ENCODE measurements at regions not wholly inside any gene's neighbourhood (a gene's known extent, or its start where the extent isn't known, plus 50 kb on each side); places are given as distances from the start of the nearest gene placed in this dataset.

GRCh38 chr9:135287627-135288026 lies 192.0 kb upstream of the PPP1R26 start:
- peak; percentile 83 for DNase-seq (ENCODE audit: low spot score)
- Mint-ChIP-seq H3K4me3 (ENCODE audit: unreplicated experiment) (no peak overlapping the region), H3K36me3 (ENCODE audit: low read depth) (no peaks in the 10 kb centered on the region), H3K4me1 (ENCODE audit: low read depth) (no peaks in the 10 kb centered on the region), H3K27me3 (ENCODE audit: low read depth) (peaks cover 30% of the 10 kb centered on the region), H3K9me3 (ENCODE audit: low read depth) (no peaks in the 10 kb centered on the region), H3K27ac (ENCODE audit: unreplicated experiment) (no peak overlapping the region)
- no peak for TF ChIP-seq CTCF (IDR thresholded peaks at IDR 0.05)

GRCh38 chr9:135288054-135288453 lies 191.5 kb upstream of the PPP1R26 start:
- Mint-ChIP-seq H3K36me3 (ENCODE audit: low read depth) (no peaks in the 10 kb centered on the region), H3K27me3 (ENCODE audit: low read depth) (peaks cover 29% of the 10 kb centered on the region), H3K4me3 (ENCODE audit: unreplicated experiment) (no peak overlapping the region), H3K9me3 (ENCODE audit: low read depth) (no peaks in the 10 kb centered on the region), H3K4me1 (ENCODE audit: low read depth) (no peaks in the 10 kb centered on the region), H3K27ac (ENCODE audit: unreplicated experiment) (no peak overlapping the region)
- no peak for TF ChIP-seq CTCF (IDR thresholded peaks at IDR 0.05)
- peak; percentile 41 for DNase-seq (ENCODE audit: low spot score)

GRCh38 chr9:135289081-135289491 lies 190.5 kb upstream of the PPP1R26 start:
- Mint-ChIP-seq H3K36me3 (ENCODE audit: low read depth) (no peaks in the 10 kb centered on the region), H3K27ac (ENCODE audit: unreplicated experiment) (no peak overlapping the region), H3K4me1 (ENCODE audit: low read depth) (no peaks in the 10 kb centered on the region), H3K27me3 (ENCODE audit: low read depth) (peaks cover 25% of the 10 kb centered on the region), H3K9me3 (ENCODE audit: low read depth) (no peaks in the 10 kb centered on the region), H3K4me3 (ENCODE audit: unreplicated experiment) (no peak overlapping the region)
- DNase-seq (ENCODE audit: low spot score) = peak; percentile 61
- TF ChIP-seq CTCF (IDR thresholded peaks at IDR 0.05) = no peak

- H3K27me3 Mint-ChIP-seq (ENCODE audit: low read depth) = peaks cover 25% of the 10 kb centered on the region
- TF ChIP-seq CTCF (IDR thresholded peaks at IDR 0.05) = no peak
- H3K9me3 Mint-ChIP-seq (ENCODE audit: low read depth) = no peaks in the 10 kb centered on the region
- no peaks in the 10 kb centered on the region for H3K36me3 Mint-ChIP-seq (ENCODE audit: low read depth)
- no peak overlapping the region for H3K4me3 Mint-ChIP-seq (ENCODE audit: unreplicated experiment)
- no peak overlapping the region for H3K27ac Mint-ChIP-seq (ENCODE audit: unreplicated experiment)
- peak; percentile 39 for DNase-seq (ENCODE audit: low spot score)
- H3K4me1 Mint-ChIP-seq (ENCODE audit: low read depth) = no peaks in the 10 kb centered on the region
Measured at GRCh38 chr9:135290086-135290485, 189.5 kb upstream of the PPP1R26 start.

- Mint-ChIP-seq H3K4me3 (ENCODE audit: unreplicated experiment) (no peak overlapping the region), H3K9me3 (ENCODE audit: low read depth) (no peaks in the 10 kb centered on the region), H3K27me3 (ENCODE audit: low read depth) (peaks cover 29% of the 10 kb centered on the region), H3K4me1 (ENCODE audit: low read depth) (no peaks in the 10 kb centered on the region), H3K27ac (ENCODE audit: unreplicated experiment) (no peak overlapping the region), H3K36me3 (ENCODE audit: low read depth) (no peaks in the 10 kb centered on the region)
- TF ChIP-seq CTCF (IDR thresholded peaks at IDR 0.05) = no peak
- DNase-seq (ENCODE audit: low spot score) = no peak
Measured at GRCh38 chr9:135290566-135290965, 189.0 kb upstream of the PPP1R26 start.
